Pancreas (tissue), 10 donors: ENCODE measurements at regions not wholly inside any gene's neighbourhood (a gene's known extent, or its start where the extent isn't known, plus 50 kb on each side); places are given as distances from the start of the nearest gene placed in this dataset.

Source experiments
- ATAC-seq, 4 donors: fragments of 200-7000 bp; cut with Tn5 transposase; one replicate each; pipeline versions ENCODE4 v1.8.0 to v1.9.1; 2020; ENCODE audit warnings: mild to moderate bottlenecking in 4 of 4, moderate library complexity in 4 of 4
- DNase-seq, 6 donors: peaks; one replicate each; pipeline ENCODE4 v3.0.0-alpha.2; 2020
- FAIRE-seq: peaks from 2 replicates; lab custom pipeline; 2012; peaks lifted over from hg19 to GRCh38; lab: Jason Lieb, UNC
- H3K27ac ChIP-seq, 4 donors: fragments of 200-600 bp; sonication (generic); 1 replicate in 3 of 4; 2 replicates in 1 of 4; pipeline versions ENCODE4 v1.5.0 to v1.8.0; 2020
- H3K27me3 ChIP-seq, 4 donors: fragments of 200-600 bp; one replicate each; pipeline ENCODE4 v1.8.0; 2021
- H3K36me3 ChIP-seq, 3 donors: fragments of 200-600 bp; sonication (generic) in 1 of 3; one replicate each; pipeline versions ENCODE4 v1.5.0 to v1.8.0; 2020 to 2021
- H3K4me1 ChIP-seq, 3 donors: fragments of 200-600 bp; one replicate each; pipeline ENCODE4 v1.8.0; 2021
- H3K4me3 ChIP-seq, 4 donors: fragments of 200-600 bp; sonication (generic) in 2 of 4; one replicate each; pipeline versions ENCODE4 v1.5.0 to v1.8.0; 2020 to 2021
- H3K9me3 ChIP-seq, 4 donors: fragments of 200-600 bp; one replicate each; pipeline ENCODE4 v1.8.0; 2021
- WGBS, 2 donors: extraction: QIAGEN DNeasy Blood & Tissue Kit; methylation state at CpG; one replicate each; pipeline ENCODE4 v1.1.7; 2013; 5-methylcytosine and 5-hydroxymethylcytosine counted together
- intact Hi-C, 3 donors: fragments of 100-400 bp; cut with DNase I; formaldehyde crosslinking; loops; one replicate each; pipeline versions ENCODE4 v1.11.1 to v1.14.2; 2022
- TF ChIP-seq, protein P1 (sequence below), 4 donors: fragments of 200-600 bp; sonication (generic) in 3 of 4; IDR thresholded peaks; one replicate each; pipeline versions ENCODE4 v1.5.0 to v1.8.0; 2021; ENCODE audit warnings: antibody characterized with exemption in 4 of 4
- donor health status: healthy with polysubstance abuse.
- donor health status: DM: no; HTN: no; CAD: no; lungs with moderate emphysema.
- donor health status: DM: no; HTN: no; CAD: no.
- donor health status: control.
- donor health status: control.
- donor health status: Bipolar disorder and iron deficiency.
- donor health status: DM: yes; HTN: yes; CAD: no.
- donor health status: DM: no; HTN: no; CAD: no.
- donor health status: DM: no; HTN: no; CAD: no.
- donor health status: DM: yes; HTN: yes; CAD: no.

DNA sequence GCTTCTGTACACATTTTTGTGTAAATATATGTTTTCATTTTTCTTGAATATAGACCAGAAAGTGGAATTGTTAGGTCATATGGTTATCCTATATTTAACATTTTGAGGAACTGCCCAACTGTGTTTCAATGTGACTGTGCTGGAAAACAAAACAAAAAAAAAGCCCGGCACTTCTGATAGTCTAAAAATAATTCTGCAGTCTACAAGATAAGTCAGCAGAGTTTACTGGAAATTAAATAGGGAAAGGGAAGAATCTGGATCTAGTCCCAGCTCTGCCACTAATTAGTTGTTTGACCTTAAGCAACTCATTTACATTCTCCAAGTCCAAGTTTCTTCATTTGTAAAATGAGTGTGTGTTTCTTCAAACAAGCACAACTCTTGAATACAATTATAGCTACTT is 869.1 kb upstream of the B3GALT2 start:
- Histone ChIP-seq H3K4me3 (no peak overlapping the region), H3K9me3 (no peaks in the 10 kb centered on the region), H3K4me1 (peaks cover 0 to 9% (median 8%) of the 10 kb centered on the region in 3 donors), H3K27ac (no peak overlapping the region), H3K27me3 (no peaks in the 10 kb centered on the region), H3K36me3 (no peaks in the 10 kb centered on the region)
- ATAC-seq = peak in 1 of 4 donors; percentile 30
- 13 to 20% methylated on average over 1 of the region's 1 CpG for WGBS, 2 donors
- intact Hi-C loops = no loop called here
- DNase-seq = no peak
- TF ChIP-seq, protein P1, sequence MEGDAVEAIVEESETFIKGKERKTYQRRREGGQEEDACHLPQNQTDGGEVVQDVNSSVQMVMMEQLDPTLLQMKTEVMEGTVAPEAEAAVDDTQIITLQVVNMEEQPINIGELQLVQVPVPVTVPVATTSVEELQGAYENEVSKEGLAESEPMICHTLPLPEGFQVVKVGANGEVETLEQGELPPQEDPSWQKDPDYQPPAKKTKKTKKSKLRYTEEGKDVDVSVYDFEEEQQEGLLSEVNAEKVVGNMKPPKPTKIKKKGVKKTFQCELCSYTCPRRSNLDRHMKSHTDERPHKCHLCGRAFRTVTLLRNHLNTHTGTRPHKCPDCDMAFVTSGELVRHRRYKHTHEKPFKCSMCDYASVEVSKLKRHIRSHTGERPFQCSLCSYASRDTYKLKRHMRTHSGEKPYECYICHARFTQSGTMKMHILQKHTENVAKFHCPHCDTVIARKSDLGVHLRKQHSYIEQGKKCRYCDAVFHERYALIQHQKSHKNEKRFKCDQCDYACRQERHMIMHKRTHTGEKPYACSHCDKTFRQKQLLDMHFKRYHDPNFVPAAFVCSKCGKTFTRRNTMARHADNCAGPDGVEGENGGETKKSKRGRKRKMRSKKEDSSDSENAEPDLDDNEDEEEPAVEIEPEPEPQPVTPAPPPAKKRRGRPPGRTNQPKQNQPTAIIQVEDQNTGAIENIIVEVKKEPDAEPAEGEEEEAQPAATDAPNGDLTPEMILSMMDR (IDR thresholded peaks at IDR 0.05) = no peak
- FAIRE-seq = no peak

DNA sequence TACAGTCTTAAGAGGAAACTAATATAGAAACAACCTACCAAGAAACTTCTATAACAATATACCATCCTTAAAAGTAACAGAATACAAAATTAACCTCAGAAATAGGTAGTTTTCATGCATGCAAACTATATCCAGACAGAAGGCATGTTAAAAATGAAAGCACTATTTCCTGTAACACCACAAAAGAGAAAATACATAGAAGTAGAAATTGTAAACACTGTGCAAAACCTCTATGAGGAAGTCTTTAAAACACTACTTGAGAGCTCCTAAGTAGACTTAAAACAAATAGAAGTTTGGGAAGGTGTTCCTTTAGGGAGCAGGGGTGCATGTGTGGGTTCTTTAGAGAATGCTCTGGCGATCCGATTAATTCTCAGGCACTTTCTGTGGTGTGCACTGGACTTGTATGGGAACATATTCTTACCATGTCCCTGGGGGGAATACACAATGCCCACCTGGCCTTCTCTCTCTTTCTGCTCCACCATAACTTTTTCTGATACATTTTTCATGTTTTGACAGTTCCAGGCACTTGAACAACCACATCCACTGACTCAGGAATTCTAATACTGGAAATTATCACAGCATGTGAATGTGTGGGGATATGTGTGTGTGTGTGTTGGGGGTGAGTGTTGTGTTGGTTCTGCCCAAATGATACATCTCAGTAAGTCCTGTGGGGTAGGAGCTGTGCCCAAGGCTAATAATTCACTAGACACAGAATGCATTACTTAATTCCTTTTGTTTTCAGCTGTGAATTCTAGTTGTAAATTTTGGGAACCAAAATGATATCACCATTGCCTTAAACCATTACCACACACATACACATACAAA is 866.3 kb upstream of the B3GALT2 start:
- ATAC-seq (no peak), DNase-seq (no peak), FAIRE-seq (no peak)
- no peak overlapping the region for H3K4me3 ChIP-seq
- 94 to 100% methylated on average over 2 of the region's 2 CpGs for WGBS, 2 donors
- H3K27ac ChIP-seq = no peak overlapping the region
- no peaks in the 10 kb centered on the region for H3K36me3 ChIP-seq
- no peaks in the 10 kb centered on the region for H3K27me3 ChIP-seq
- TF ChIP-seq, protein P1 (IDR thresholded peaks at IDR 0.05) = no peak
- intact Hi-C loops = no loop called here
- H3K9me3 ChIP-seq = no peaks in the 10 kb centered on the region
- H3K4me1 ChIP-seq = peaks cover 0 to 9% (median 8%) of the 10 kb centered on the region in 3 donors

DNA sequence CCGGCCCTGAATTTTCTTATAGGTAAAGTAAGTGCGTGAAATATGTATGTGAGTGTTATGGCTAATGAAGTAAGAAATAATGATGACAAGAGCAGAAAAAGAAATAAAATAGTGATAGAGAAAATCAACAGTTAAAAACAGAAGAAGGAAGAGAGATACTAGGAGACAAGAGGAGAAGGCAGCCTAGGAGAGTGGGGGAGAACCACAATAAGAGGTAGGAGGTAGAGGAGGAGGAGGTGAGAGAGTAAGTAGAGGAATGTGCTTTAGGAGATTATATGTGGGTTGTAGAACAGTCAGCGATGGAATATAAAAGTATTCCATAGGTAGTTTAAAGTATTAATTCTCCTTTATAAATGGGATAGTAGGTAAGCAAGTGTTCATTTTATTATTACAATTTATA is 861.5 kb upstream of the B3GALT2 start:
- Histone ChIP-seq H3K4me3 (no peak overlapping the region), H3K27me3 (no peaks in the 10 kb centered on the region), H3K36me3 (no peaks in the 10 kb centered on the region), H3K27ac (no peak overlapping the region), H3K9me3 (no peaks in the 10 kb centered on the region), H3K4me1 (no peaks in the 10 kb centered on the region)
- no peak for DNase-seq
- TF ChIP-seq, protein P1 (IDR thresholded peaks at IDR 0.05) = no peak
- no peak for ATAC-seq
- no peak for FAIRE-seq
- intact Hi-C loops = no loop called here
- 61 to 94% methylated on average over 2 to 3 of the region's 3 CpGs for WGBS, 2 donors

DNA sequence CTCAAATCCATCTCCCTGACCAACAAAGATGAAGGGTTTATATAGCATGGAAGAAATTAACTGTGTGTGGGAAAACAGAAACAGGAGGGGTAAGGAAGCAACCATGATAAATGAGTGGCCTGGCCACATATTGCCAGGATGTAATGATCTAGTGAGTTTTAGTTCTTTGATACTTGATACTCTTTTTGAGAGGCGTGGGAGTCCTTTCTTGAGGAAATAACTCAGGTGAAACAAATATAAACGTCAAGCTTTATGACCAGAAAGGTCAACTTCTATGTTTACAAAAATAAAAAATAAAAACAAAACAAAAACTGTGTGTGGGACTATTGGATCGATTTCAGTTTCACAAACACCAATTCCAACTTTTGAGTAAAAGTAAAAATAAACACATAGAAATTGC is 860.8 kb upstream of the B3GALT2 start:
- no peaks in the 10 kb centered on the region for H3K27me3 ChIP-seq
- no peaks in the 10 kb centered on the region for H3K4me1 ChIP-seq
- H3K4me3 ChIP-seq = no peak overlapping the region
- DNase-seq = no peak
- TF ChIP-seq, protein P1 (IDR thresholded peaks at IDR 0.05) = no peak
- 52 to 55% methylated on average over 3 of the region's 3 CpGs for WGBS, 2 donors
- H3K9me3 ChIP-seq = no peaks in the 10 kb centered on the region
- ATAC-seq = no peak
- FAIRE-seq = no peak
- H3K27ac ChIP-seq = no peak overlapping the region
- intact Hi-C loops = no loop called here
- H3K36me3 ChIP-seq = no peaks in the 10 kb centered on the region

DNA sequence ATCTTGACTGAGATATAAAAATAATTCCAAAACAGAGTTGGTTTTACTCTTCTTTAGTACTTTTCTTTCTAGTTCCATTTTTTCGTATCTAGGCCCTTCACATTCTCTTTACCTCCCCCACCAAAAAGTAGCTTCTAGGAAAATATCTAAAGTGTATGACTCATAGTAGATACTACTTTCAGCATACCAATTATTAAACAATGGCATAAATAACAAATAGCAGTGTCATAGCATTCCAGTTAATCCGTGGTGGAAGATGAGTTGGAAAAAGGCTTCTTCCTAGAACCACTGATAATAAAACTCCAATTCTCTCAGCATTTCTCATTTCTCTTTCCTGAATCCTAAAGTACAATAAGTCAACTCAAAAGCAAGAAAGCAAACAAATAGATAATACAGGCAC is 859.0 kb upstream of the B3GALT2 start:
- intact Hi-C loops = no loop called here
- FAIRE-seq = no peak
- 76 to 80% methylated on average over 2 of the region's 2 CpGs for WGBS, 2 donors

More for the DNA sequence above, 859.0 kb upstream of the B3GALT2 start:
- no peak overlapping the region for H3K27ac ChIP-seq
- DNase-seq (no peak), ATAC-seq (no peak)
- no peaks in the 10 kb centered on the region for H3K4me1 ChIP-seq
- no peaks in the 10 kb centered on the region for H3K9me3 ChIP-seq
- no peak overlapping the region for H3K4me3 ChIP-seq
- TF ChIP-seq, protein P1 (IDR thresholded peaks at IDR 0.05) = no peak
- H3K27me3 ChIP-seq = no peaks in the 10 kb centered on the region
- no peaks in the 10 kb centered on the region for H3K36me3 ChIP-seq
